ENCODE measurements at regions not wholly inside any gene's neighbourhood (a gene's known extent, or its start where the extent isn't known, plus 50 kb on each side); places are given as distances from the start of the nearest gene placed in this dataset.

GRCh38 chr16:25434064-25434463 lies 176.4 kb upstream of the ZKSCAN2 start:
- no peaks in the 10 kb centered on the region for H4K20me1 ChIP-seq (ENCODE audit: insufficient read depth)
- ChIA-PET POLR2A (no interaction called here), RAD21 (ENCODE audit: low non-redundant PET in 1 of 2, low total read pairs in 2 of 2, uncharacterized antibody in 2 of 2, unreplicated experiment in 2 of 2) (no interaction called here), CTCF (no interaction called here)
- H3K36me3 ChIP-seq (ENCODE audit: control insufficient read depth in 1 of 2, insufficient read depth in 2 of 2, low read length in 2 of 2): no peaks in the 10 kb centered on the region
- no peaks in the 10 kb centered on the region for H3K79me2 ChIP-seq (ENCODE audit: insufficient read depth, low read length)
- peaks cover 26% of the 10 kb centered on the region for H3K27me3 ChIP-seq (ENCODE audit: insufficient read depth, low read length)
- H3K4me1 ChIP-seq (ENCODE audit: control insufficient read depth in 1 of 2, insufficient read depth in 2 of 2, low read length in 2 of 2): no peaks in the 10 kb centered on the region
- H3K9me2 ChIP-seq (ENCODE audit: insufficient read depth): no peaks in the 10 kb centered on the region
- no peak overlapping the region for H3K9ac ChIP-seq (ENCODE audit: low read length)
- H3K9me3 ChIP-seq (ENCODE audit: control insufficient read depth in 1 of 2, insufficient read depth in 1 of 2, low read depth in 1 of 2, low read length in 2 of 2): no peaks in the 10 kb centered on the region
- TF ChIP-seq, protein P1, sequence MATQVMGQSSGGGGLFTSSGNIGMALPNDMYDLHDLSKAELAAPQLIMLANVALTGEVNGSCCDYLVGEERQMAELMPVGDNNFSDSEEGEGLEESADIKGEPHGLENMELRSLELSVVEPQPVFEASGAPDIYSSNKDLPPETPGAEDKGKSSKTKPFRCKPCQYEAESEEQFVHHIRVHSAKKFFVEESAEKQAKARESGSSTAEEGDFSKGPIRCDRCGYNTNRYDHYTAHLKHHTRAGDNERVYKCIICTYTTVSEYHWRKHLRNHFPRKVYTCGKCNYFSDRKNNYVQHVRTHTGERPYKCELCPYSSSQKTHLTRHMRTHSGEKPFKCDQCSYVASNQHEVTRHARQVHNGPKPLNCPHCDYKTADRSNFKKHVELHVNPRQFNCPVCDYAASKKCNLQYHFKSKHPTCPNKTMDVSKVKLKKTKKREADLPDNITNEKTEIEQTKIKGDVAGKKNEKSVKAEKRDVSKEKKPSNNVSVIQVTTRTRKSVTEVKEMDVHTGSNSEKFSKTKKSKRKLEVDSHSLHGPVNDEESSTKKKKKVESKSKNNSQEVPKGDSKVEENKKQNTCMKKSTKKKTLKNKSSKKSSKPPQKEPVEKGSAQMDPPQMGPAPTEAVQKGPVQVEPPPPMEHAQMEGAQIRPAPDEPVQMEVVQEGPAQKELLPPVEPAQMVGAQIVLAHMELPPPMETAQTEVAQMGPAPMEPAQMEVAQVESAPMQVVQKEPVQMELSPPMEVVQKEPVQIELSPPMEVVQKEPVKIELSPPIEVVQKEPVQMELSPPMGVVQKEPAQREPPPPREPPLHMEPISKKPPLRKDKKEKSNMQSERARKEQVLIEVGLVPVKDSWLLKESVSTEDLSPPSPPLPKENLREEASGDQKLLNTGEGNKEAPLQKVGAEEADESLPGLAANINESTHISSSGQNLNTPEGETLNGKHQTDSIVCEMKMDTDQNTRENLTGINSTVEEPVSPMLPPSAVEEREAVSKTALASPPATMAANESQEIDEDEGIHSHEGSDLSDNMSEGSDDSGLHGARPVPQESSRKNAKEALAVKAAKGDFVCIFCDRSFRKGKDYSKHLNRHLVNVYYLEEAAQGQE (IDR thresholded peaks at IDR 0.05; ENCODE audit: low read depth): no peak
- no peak for TF ChIP-seq EZH2phosphoT487 (IDR thresholded peaks at IDR 0.05; ENCODE audit: borderline replicate concordance)
- no peak for TF ChIP-seq SIN3A (IDR thresholded peaks at IDR 0.05; ENCODE audit: low read depth)
- TF ChIP-seq, protein P2, sequence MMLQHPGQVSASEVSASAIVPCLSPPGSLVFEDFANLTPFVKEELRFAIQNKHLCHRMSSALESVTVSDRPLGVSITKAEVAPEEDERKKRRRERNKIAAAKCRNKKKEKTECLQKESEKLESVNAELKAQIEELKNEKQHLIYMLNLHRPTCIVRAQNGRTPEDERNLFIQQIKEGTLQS (IDR thresholded peaks at IDR 0.05): no peak
- no peak for TF ChIP-seq CBX3 (IDR thresholded peaks at IDR 0.05; ENCODE audit: low read depth)
- TF ChIP-seq JUND (IDR thresholded peaks at IDR 0.05): no peak
- TF ChIP-seq ZFX (IDR thresholded peaks at IDR 0.05): no peak
- no peak for TF ChIP-seq POLR2AphosphoS5 (IDR thresholded peaks at IDR 0.05; ENCODE audit: low read depth, low read length)
- no peak for TF ChIP-seq RAD21 (IDR thresholded peaks at IDR 0.05; ENCODE audit: low read depth)
- TF ChIP-seq CEBPB (IDR thresholded peaks at IDR 0.05; ENCODE audit: low read depth): no peak
- TF ChIP-seq SP1 (IDR thresholded peaks at IDR 0.05; ENCODE audit: low read depth): no peak
- TF ChIP-seq POLR2A (IDR thresholded peaks at IDR 0.05; ENCODE audit: borderline replicate concordance, extremely low read depth, insufficient read depth, insufficient read length): no peak
- TF ChIP-seq EZH2 (IDR thresholded peaks at IDR 0.05): no peak
- no peak for TF ChIP-seq TCF7L2 (IDR thresholded peaks at IDR 0.05; ENCODE audit: borderline replicate concordance, extremely low read depth, insufficient read depth, insufficient read length)
- BruUV-seq (replicated peaks): no TSS peak
- DNase-seq (ENCODE audit: low read depth, low spot score): no peak
- no peak overlapping the region for H3K4me3 ChIP-seq (replicated peaks in 1 of 2; ENCODE audit: low read depth in 1 of 2, low read length in 2 of 2)
- no peak overlapping the region for H3K4me2 ChIP-seq (ENCODE audit: low read length)
- no peak overlapping the region for H3K27ac ChIP-seq (ENCODE audit: low read depth, low read length)
- no peak overlapping the region for H2AFZ ChIP-seq (ENCODE audit: low read depth, low read length, poor library complexity, severe bottlenecking)
- ATAC-seq: no peak
- intact Hi-C loops (cut with micrococcal nuclease): no loop called here

Measured in HCT116 (cell line).